LoVo (cell line): ENCODE measurements at regions not wholly inside any gene's neighbourhood (a gene's known extent, or its start where the extent isn't known, plus 50 kb on each side); places are given as distances from the start of the nearest gene placed in this dataset.

ENCODE experiments used
- DNase-seq: peaks from one replicate; pipeline ENCODE4 v3.0.0-alpha.2; 2016; ENCODE audit warnings: low spot score

DNA sequence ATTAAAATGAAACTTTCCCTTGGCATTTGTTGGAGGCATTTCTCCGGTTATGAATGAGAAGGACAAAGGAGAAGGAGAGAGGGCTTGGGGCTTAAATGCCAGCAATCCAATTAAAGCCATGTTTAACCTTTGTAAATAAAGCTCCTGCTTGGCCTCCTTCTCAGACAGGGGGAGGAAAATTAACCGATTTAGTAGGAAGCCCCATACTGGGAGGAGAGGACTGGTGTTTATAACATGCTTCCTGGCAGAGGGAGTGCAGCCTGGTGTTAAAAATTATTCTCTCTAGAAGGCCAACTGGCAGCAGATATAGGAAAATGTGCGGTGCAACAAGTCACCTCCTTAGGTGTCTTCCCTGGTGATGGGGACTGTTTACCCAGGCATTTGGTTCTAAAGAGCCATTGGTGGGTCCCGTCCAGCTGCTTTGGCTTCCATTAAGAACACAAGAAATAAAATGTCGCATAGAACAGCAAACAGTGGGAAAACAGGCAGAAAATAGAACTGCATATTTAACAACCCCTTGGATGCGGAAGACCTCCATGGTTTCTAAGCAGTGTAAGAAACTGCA, 846.5 kb downstream of the TYW1 start:
- DNase-seq = no peak

DNA sequence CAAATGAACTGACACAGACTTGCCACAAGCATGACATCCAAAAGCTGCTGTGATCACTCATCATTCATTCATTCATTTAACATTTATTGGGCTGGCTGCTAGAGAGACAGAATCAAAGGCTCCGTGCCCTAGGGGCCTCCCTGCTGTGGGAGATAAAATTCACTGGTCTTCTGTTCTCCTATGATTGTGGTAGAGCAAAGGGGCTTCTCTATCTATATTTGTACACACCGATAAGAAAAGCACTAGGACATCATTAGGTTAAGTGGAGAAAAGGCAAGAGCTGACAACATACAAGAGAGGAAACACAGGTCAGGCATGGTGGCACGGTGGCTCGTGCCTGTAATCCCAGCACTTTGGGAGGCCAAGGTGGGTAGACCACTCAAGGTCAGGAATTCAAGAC, 847.0 kb downstream of the TYW1 start:
- no peak for DNase-seq

DNA sequence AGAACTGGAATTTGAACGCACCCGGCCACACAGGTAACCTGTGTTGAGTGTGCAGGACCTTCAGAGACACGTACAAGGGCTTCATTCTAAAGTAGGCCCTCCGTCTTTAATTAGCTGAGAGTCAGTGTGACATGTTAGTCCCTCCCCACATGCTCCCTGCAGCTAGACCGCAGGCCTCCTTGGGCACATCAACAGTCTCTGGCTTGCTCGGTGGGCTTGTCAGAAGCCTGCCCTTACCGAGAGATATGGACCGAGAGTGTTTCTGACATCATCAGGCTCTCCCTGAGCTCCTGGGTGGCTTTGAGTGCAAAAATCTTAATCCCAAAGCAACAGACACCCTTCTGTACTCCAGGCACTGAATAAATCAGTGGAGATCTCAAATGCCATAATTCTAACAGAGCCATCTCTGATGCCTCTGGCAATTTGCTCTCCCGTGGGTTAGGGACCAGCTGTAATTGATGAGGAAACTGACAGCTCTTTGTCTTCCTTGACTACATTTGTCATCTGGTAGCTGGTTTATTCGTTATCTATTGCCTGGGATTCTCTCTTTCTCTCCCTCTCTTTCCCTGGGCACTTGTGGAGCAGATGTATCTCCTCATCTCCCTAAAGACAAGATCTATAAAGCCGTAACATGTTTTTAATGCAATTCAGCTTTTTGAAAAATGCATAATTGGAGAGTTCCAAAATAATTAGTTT, 850.6 kb downstream of the TYW1 start:
- no peak for DNase-seq

DNA sequence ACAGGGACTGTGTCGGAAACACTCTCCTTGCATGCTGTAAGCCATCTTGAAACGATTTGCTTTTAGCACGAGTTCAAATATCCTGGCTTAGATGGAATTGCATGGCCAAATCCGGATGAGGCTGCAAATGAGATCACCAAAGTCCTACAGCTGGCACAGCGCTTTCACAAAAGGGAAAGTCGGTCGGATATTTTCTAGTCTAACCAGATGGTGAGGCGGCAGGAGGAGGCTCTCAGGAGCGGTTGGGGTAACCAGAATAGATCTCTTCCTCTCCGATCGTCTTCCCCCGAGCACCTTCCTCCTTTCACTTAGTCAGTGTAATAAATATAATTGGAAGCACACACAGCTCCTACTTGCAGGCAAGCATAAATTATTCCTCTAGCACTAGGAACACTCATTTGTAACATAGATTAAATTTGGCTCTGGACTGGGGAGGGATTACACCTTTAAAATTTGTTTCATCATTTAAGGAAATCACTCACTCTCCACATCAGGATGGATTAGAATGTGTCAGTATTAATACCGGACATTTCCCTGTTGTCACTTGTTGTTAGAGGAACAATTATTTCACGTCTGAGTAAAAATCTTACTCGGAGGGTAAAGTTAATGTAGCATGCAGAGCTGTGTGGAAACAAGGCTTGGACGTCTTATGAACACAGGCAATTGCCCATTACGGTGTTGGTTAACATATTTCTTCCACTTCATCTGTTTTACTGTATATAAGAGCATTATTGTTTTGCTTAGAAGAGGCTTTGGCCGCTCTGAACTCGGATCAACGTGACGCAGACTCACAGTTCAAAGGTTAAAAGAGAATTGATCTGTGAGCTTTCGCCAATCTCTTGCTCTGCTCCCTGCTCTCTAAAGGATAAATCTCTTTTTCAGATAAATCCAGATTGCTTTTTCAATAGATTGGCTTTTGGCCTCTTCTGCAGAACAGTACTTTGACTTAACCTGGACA, 857.9 kb downstream of the TYW1 start:
- no peak for DNase-seq

DNA sequence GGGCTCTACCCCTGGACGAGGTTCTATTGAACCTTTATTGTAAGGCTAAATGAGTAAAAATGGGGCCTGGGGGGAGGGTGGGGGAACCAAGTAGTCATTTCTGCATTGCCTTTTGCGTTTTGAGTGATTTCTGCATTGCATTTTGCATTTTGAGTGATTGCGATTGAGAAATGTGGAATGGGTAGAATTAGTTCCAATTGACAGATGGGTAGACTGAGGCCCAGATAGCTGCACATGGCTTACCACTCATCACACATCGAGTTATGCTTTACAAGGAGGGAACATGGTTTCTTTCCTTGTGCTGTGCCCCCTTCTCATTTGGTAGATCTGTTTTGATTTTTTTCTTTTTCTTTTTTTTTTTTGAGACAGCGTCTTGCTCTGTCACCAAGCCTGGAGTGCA, 858.7 kb downstream of the TYW1 start:
- no peak for DNase-seq

DNA sequence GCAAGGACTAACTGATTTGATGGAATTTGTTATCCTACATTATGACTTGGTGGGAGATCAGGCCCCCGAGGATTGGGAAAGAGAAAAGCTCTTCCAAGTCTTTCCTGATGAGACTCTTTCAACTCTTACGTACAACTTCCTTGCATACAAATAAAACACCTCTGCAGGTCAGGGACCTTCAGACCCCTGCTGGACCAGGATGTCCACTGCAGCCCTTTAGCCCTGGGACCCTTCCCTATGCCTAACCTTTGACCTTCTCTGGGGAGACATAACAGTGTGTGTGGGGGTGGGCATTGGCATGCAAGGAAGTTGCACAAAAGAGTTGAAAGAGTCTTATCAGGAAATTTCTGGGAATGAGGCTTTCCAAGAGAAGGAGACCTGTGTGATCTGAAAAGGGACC, 859.4 kb downstream of the TYW1 start:
- no peak for DNase-seq

DNA sequence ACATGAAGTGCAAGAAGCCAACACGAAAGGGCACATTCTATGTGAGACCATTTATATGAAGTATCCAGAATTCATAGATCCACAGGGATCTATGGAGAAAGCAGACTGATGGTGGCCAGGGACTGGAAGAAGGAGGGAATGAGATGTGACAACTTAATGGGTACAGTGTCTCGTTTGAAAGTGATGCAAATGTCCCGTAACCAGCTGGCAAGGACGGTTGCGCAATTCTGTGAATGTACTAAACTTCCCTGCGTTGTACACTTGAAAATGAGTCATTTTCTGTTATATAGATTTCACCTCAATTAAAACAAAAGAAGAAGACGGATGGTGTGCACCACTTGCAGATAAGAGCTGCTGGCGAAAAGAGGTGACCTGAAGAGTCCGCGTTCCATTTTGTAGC, 861.1 kb downstream of the TYW1 start:
- no peak for DNase-seq

DNA sequence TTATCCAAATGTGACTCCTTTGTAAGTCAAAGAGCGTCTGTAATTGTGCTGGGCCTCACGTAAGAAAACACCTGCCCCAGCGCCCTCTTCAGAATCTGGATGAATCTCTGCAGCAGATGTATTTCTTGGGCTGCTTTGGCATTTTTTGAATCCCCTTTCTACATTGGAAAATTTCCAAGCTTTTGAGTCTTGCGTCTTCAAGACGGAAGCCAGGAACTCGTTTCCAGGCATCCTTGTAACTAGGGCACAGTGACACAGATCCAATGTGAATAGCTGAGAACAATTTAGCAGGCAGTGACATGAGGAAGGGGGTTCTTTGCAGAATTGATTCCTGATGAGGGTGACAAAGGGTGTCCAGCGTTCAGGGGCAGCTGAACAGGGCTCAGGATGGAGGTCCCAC, 862.3 kb downstream of the TYW1 start:
- no peak for DNase-seq

DNA sequence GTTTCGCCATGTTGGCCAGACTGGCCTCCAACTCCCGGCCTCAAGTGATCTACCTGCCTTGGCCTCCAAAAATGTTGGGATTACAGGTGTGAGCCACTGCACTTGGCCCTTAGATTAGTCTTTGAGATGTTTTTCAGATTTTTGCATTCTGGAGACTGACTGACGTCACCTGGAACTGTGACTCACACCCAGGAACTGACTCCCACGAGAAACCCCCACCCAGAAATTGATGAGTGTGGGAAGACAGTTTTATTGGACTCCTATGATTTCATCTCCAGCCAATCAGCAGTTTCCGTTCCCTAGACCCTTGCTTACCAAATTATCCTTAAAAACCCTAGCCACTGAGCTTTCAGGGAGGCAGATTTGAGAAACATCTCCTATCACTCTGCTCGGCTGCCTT, 867.3 kb downstream of the TYW1 start:
- no peak for DNase-seq

DNA sequence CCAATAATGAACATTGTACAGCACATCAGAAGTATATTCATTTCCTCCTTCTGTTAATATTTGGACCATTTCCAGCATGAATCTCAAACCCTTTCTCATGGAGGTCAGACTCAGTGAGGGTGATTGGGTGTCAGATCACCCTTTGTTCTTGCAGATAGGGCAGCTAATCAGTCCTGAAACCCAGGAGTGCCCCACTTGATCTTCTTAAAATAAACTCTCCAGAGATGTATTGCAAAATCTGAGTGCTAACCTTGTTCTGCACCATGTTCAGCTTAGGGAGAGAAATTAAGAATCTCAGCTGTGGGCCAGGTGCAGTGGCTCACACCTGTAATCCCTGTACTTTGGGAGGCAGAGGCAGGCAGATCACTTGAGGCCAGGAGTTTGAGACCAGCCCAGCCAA, 869.4 kb downstream of the TYW1 start:
- DNase-seq = no peak

DNA sequence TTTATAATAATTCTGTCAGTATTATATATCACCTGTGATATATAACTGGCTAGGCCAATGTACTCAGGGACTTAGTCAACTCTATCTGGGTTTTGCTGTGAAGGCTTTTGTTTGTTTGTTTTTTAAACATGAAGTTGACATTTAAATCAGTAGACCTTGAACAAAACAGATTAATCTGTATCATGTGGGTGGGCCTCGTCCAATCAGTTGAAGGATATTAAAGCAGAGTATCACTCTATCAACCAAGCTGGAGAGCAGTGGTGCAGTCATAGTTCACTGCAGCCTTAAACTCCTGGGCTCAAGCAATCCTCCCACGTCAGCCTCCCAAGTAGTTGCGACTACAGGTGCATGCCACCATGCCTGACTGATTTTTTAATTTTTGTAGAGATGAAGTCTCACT, 870.2 kb downstream of the TYW1 start:
- no peak for DNase-seq

DNA sequence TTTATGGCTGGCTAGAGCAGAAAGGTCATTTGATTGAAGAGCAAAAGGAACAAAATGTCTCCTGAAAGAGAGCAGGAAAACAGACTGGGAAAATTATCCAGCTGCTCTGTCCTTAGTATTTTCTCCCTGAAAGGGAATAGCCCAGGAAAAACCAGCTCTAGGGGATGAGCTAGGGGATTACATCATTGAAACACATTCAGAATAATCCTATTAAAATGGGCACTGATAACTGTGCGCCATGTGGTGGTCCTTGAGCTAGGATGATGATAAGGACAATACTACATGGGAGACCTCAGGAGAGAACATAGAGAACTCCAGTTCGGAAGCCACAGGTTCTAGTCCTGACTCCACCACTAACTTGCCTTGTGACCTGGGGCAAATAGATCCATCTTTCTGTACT, 873.8 kb downstream of the TYW1 start:
- no peak for DNase-seq

DNA sequence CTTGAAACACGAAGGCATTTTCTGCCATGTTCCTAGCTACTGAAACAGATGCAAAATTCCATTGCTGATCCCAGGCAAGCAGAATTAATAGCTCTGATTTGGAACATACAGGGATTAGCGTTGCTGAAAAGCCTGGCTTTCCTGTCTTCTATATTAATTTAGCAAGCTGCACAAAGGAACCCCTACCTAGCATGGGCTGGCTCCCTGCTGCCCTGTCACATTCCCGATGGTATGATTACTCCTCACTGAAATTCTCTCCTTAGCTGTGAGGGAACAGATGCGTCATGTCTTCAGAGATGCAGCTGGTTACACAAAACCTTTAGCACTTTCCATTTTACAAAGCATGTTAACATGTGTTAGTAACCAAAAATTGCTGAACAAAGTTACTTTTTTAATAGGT, 878.9 kb downstream of the TYW1 start:
- no peak for DNase-seq

DNA sequence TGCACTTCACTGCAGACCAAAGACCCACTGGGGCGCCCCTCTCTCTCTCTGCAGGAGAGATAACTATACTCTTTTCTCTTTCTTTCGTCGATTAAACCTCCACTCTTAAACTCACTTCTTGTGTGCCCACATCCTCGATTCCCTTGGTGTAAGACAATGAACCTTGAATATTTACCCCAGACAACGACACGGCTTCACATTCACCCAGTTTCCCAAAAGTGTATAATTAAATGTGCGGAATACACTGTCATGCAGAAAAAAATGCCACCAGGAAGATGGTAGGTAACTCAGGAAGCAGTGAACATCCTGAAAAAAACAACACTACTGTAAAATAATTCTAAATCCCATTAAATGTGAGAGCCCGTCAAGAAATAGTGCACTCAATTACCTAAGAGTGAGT, 882.2 kb downstream of the TYW1 start:
- DNase-seq = no peak

DNA sequence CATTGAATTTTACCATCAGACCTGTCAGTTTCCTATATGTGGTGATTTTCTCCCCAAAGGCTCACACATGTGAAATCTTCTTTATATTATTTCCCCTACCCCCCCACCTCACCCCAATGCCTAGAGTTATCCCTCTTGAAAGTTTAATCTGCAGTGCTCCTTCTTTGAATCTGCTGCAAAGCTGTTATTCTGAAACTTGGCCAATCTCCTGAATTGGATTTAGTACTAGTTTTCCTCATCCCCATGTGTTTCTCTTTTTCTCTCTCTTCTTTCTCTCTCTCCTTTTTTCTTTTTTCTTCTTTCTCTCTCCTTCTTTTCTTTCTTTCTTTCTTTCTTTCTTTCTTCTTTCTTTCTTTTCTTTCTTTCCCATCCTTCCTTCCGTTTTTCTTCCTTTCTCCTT, 886.2 kb downstream of the TYW1 start:
- DNase-seq = no peak

DNA sequence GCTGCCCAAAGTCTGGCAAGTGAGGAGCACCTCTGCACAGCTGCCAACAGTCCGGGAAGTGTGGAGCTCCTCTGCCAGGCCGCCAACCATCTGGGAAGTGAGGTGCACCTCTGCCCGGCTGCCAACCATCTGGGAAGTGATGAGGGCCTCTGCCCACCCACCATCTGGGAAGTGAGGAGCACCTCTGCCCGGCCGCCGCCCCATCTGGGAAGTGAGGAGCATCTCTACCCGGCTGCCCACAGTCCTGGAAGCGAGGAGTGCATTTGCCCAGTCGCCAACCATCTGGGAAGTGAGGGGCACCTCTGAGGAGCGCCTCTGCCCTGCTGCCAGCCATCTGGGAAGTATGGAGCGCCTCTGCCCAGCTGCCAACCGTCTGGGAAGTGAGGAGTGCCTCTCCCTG, 893.7 kb downstream of the TYW1 start:
- DNase-seq = no peak

DNA sequence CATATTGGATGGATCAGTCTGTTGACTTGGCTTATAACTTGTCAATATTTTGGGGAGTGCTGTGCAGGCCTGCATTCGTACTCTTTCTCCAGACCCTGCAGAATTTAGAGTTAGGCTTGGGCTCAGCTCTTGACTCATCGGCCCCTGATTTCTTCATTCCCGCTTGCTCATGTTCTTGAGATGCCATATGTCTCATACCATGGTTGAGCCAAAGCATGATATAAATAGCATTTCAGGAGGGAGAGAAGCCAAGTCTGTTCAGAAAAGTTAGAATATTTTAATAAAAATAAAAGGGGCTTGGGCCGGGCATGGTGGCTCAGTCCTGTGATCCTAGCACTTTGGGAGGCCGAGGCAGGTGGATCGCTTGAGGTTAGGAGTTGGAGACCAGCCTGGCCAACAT, 898.1 kb downstream of the TYW1 start:
- DNase-seq = no peak

DNA sequence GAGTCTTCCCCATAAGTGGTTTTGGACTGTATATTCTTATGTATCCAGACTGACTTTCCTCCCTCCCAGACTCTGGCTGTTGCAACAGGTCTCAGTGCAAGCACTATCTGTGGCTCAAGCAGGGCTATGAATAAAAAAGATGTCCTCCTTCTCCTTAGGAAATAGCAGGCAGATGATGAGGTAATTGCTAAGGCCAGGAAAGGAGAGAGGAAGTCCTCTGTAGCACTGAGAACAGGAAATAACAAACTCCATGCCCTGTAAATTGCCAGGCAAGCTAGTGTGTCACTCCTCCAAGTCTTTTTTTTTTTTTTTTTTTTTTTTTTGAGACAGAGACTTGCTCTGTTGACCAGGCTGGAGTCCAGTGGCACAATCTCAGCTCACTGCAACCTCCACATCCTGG, 900.1 kb downstream of the TYW1 start:
- no peak for DNase-seq

DNA sequence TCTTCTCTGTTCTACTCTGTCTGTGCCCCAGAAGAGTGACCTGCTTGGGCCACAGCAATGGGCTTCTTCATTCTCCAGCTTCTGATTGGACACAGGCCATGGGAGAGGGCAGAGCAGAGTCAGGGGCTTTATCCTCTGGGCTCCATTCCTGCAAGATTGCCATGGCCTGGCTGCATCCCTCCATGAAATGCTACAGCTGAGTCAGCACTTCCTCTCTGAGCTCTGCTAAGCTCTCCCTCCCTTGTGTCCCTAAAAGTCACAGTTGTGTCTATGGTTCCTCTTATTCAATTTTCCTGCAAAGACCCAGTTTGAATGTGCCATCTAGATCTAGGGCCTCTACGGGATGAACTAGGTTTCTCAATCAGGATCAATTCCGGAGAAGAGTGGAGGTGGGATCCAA, 903.8 kb downstream of the TYW1 start:
- no peak for DNase-seq

DNA sequence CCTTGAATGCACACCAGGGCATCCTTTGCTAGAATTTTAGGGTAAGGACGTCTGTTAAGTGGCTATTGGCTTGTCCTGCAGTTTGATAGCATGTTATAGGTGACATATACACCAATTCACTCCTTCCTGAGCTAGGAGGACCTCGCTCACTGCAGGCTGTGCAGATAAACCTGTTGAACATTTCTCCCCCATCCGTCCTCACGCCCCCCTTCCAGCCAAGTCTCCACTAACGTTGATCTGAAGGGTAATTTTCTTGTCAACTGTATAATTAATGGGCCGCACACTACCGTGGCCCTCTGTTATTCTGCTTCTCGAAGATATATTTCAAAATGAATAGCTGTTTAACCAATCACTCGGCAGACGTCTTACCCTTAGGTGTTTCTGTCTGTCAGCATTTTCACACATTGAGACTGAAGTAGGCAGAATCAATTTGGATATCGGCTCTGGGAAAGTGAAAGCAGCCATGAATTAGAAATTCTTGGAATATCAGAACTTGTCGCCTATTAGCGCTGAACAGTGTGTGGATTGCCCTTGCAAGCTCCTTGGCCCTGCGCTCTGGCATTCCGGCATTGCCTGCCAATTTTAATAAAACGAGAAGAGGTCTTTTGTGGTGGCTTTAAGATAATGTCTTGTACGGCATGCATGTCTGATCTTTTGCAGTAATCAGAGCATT, 905.3 kb downstream of the TYW1 start:
- no peak for DNase-seq

DNA sequence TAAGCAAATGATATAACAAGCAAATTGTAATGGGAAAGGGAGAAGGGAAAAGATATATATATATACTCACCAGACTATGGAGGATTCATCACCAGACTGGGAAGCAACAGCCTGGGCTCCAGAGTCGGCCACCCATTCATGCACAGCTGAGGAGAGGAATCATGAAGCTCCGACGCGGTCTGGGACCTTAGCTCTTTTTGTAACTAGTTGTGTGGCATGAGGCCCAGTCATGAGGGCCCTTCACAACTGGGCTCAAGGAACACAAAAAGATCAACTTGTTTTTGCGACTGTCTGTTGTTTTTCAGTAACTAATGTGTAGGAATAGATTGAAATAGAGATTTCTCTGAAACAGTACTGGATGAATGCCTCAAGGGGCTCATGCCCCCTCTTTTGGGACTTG, 911.2 kb downstream of the TYW1 start:
- no peak for DNase-seq

DNA sequence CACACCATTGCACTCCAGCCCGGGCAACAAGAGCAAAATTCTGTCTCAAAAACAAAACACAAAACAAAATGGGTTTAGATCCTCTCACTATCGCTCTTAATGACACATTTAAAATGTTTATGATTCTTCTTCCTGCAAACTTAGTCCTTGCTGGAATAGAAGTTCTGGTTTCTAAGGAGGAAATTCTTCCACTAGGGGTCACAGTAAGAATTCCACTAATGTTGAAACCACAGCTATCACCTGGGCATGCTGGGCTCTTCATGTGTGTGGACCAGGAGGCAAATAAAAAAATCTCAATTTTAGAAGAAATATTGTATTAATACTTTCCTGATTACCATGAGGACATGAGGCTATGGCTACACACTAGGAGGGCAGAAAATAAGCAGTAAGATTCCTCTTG, 915.8 kb downstream of the TYW1 start:
- DNase-seq = no peak

DNA sequence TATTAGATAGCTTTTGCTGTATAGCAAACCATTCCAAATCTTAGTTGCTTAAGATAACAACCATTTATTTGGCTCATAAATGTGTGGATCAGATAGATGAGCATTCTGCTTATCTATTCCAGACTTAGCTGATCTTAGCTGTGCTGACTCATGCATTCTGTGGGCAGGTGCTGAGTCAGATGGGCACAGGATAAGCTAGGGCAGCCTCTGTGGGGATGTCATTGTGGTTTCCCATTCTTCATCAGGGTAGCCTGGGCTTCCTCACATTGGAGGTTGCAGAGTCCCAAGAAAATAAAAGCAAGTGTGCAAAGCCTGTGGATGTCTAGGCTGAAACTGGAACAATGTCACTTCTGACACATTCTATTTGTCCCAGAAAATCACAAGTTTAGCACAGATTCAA, 917.0 kb downstream of the TYW1 start:
- no peak for DNase-seq
